WTC11 (cell line): ENCODE measurements at regions not wholly inside any gene's neighbourhood (a gene's known extent, or its start where the extent isn't known, plus 50 kb on each side); places are given as distances from the start of the nearest gene placed in this dataset.
A peak's percentile ranks its signal among the peaks of the same experiment; 100 is the strongest.

ENCODE experiments used
- ATAC-seq: fragments of 200-7000 bp; cut with Tn5 transposase; 2 replicates; pipeline ENCODE4 v1.10.0; 2021; ENCODE audit warnings: mild to moderate bottlenecking, moderate library complexity
- CTCF ChIA-PET: fragments of 300-600 bp; sonication (Branson Sonifier 250); formaldehyde crosslinking; loops from one replicate; lab custom pipeline; 2021; ENCODE audit warnings: antibody characterized with exemption; lab: Charles Lee
- POLR2A ChIA-PET: fragments of 350-600 bp; sonication (Branson Sonifier 250); formaldehyde crosslinking; loops from one replicate; lab custom pipeline; 2021; ENCODE audit warnings: antibody characterized with exemption; lab: Charles Lee
- DNase-seq: peaks from one replicate; pipeline ENCODE4 v3.0.0; 2021; ENCODE audit warnings: low spot score
- H3K27ac Mint-ChIP-seq: 2 replicates; pipeline ENCODE4 v1.8.0; 2021; ENCODE audit warnings: mixed read lengths
- H3K27me3 Mint-ChIP-seq: 2 replicates; pipeline ENCODE4 v1.8.0; 2021; ENCODE audit warnings: low read depth, mild to moderate bottlenecking, moderate library complexity, mixed read lengths
- H3K36me3 Mint-ChIP-seq: 2 replicates; pipeline ENCODE4 v1.8.0; 2021; ENCODE audit warnings: mixed read lengths
- H3K4me1 Mint-ChIP-seq: 2 replicates; pipeline ENCODE4 v1.8.0; 2022; ENCODE audit warnings: mixed read lengths
- H3K4me3 Mint-ChIP-seq: 2 replicates; pipeline ENCODE4 v1.8.0; 2021; ENCODE audit warnings: mild to moderate bottlenecking, moderate library complexity, mixed read lengths
- H3K9me3 Mint-ChIP-seq: 2 replicates; pipeline ENCODE4 v1.8.0; 2021; ENCODE audit warnings: mixed read lengths
- CREB1 ChIP-seq: sonication (generic); formaldehyde crosslinking; IDR thresholded peaks from 2 replicates; pipeline ENCODE4 v1.8.0; 2023; ENCODE audit warnings: mild to moderate bottlenecking, missing genetic modification reagents
- FOXJ3 ChIP-seq: sonication (generic); formaldehyde crosslinking; IDR thresholded peaks from 2 replicates; pipeline ENCODE4 v1.9.0; 2021; ENCODE audit warnings: missing genetic modification reagents, mild to moderate bottlenecking, borderline replicate concordance
- GABPB1 ChIP-seq: sonication (generic); formaldehyde crosslinking; IDR thresholded peaks from 2 replicates; pipeline ENCODE4 v1.8.1; 2023; ENCODE audit warnings: mild to moderate bottlenecking, missing genetic modification reagents
- NFE2L1 ChIP-seq: sonication (generic); formaldehyde crosslinking; IDR thresholded peaks from 2 replicates; pipeline ENCODE4 v1.8.1; 2023; ENCODE audit warnings: missing genetic modification reagents
- OVOL2 ChIP-seq: fragments of 250-450 bp; sonication (Bioruptor Pico); IDR thresholded peaks from 2 replicates; pipeline ENCODE4 v1.9.0; 2021; ENCODE audit warnings: mild to moderate bottlenecking, borderline replicate concordance
- SMAD4 ChIP-seq: sonication (generic); formaldehyde crosslinking; IDR thresholded peaks from 2 replicates; pipeline ENCODE4 v1.8.0; 2022; ENCODE audit warnings: mild to moderate bottlenecking, missing genetic modification reagents
- SP1 ChIP-seq: sonication (generic); formaldehyde crosslinking; conservative IDR thresholded peaks from 2 replicates; pipeline ENCODE4 v1.8.1; 2022; ENCODE audit warnings: missing genetic modification reagents
- TCF7 ChIP-seq: sonication (generic); formaldehyde crosslinking; IDR thresholded peaks from 2 replicates; pipeline ENCODE4 v1.8.0; 2022; ENCODE audit warnings: mild to moderate bottlenecking, low read depth, missing genetic modification reagents, moderate library complexity
- ZBTB21 ChIP-seq: sonication (generic); formaldehyde crosslinking; IDR thresholded peaks from 2 replicates; pipeline ENCODE4 v1.8.1; 2023; ENCODE audit warnings: mild to moderate bottlenecking, missing genetic modification reagents, borderline replicate concordance
- TF ChIP-seq, protein P1 (sequence below): sonication (generic); formaldehyde crosslinking; IDR thresholded peaks from 2 replicates; pipeline ENCODE4 v1.8.0; 2023; ENCODE audit warnings: mild to moderate bottlenecking, missing genetic modification reagents
- TF ChIP-seq, protein P2 (sequence below): sonication (generic); formaldehyde crosslinking; IDR thresholded peaks from 2 replicates; pipeline ENCODE4 v1.8.0; 2022; ENCODE audit warnings: mild to moderate bottlenecking, missing genetic modification reagents
- TF ChIP-seq, protein P3 (sequence below): sonication (generic); formaldehyde crosslinking; IDR thresholded peaks from 2 replicates; pipeline ENCODE4 v1.8.0; 2022; ENCODE audit warnings: mild to moderate bottlenecking, missing genetic modification reagents
- TF ChIP-seq, protein P4 (sequence below): sonication (generic); formaldehyde crosslinking; IDR thresholded peaks from 2 replicates; pipeline ENCODE4 v1.8.1; 2023; ENCODE audit warnings: mild to moderate bottlenecking, moderate library complexity, missing genetic modification reagents
- TF ChIP-seq, protein P5 (sequence below): fragments of 250-450 bp; sonication (Bioruptor Pico); IDR thresholded peaks from 2 replicates; pipeline ENCODE4 v1.9.0; 2021; ENCODE audit warnings: mild to moderate bottlenecking
- TF ChIP-seq, protein P6 (sequence below): sonication (generic); formaldehyde crosslinking; IDR thresholded peaks from 2 replicates; pipeline ENCODE4 v1.8.1; 2022; ENCODE audit warnings: mild to moderate bottlenecking, moderate library complexity, missing genetic modification reagents

DNA sequence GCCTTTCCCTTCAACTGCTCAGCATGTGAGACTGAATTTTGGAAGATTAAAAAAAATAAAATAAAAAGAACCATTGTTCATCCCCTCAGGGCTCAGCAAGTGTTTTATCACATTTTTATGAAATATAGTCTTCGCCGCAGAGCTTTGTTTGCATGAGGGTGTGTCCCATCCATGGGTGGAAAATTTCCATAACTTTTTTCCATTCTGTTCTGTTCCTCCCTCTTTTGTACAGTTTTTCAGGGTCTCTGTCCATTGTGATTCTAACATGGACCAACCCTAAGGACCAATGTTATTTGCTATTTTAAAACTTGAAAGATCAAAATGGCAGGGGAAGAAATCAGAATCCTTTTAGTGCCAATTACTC, 213.3 kb upstream of the SGK1 start:
- ChIA-PET POLR2A (no interaction called here), CTCF (no interaction called here)
- H3K9me3 Mint-ChIP-seq: no peaks in the 10 kb centered on the region
- TF ChIP-seq, protein P1, sequence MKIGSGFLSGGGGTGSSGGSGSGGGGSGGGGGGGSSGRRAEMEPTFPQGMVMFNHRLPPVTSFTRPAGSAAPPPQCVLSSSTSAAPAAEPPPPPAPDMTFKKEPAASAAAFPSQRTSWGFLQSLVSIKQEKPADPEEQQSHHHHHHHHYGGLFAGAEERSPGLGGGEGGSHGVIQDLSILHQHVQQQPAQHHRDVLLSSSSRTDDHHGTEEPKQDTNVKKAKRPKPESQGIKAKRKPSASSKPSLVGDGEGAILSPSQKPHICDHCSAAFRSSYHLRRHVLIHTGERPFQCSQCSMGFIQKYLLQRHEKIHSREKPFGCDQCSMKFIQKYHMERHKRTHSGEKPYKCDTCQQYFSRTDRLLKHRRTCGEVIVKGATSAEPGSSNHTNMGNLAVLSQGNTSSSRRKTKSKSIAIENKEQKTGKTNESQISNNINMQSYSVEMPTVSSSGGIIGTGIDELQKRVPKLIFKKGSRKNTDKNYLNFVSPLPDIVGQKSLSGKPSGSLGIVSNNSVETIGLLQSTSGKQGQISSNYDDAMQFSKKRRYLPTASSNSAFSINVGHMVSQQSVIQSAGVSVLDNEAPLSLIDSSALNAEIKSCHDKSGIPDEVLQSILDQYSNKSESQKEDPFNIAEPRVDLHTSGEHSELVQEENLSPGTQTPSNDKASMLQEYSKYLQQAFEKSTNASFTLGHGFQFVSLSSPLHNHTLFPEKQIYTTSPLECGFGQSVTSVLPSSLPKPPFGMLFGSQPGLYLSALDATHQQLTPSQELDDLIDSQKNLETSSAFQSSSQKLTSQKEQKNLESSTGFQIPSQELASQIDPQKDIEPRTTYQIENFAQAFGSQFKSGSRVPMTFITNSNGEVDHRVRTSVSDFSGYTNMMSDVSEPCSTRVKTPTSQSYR (CRISPR knock-in tag): no peak
- TF ChIP-seq ZBTB21 (CRISPR knock-in tag) (no peak), NFE2L1 (no peak), SMAD4 (CRISPR knock-in tag) (no peak), CREB1 (no peak), OVOL2 (CRISPR knock-in tag) (no peak)
- TF ChIP-seq, protein P2, sequence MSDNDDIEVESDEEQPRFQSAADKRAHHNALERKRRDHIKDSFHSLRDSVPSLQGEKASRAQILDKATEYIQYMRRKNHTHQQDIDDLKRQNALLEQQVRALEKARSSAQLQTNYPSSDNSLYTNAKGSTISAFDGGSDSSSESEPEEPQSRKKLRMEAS (CRISPR knock-in tag): no peak
- TF ChIP-seq, protein P3, sequence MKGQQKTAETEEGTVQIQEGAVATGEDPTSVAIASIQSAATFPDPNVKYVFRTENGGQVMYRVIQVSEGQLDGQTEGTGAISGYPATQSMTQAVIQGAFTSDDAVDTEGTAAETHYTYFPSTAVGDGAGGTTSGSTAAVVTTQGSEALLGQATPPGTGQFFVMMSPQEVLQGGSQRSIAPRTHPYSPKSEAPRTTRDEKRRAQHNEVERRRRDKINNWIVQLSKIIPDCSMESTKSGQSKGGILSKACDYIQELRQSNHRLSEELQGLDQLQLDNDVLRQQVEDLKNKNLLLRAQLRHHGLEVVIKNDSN (CRISPR knock-in tag): no peak
- TF ChIP-seq, protein P4, sequence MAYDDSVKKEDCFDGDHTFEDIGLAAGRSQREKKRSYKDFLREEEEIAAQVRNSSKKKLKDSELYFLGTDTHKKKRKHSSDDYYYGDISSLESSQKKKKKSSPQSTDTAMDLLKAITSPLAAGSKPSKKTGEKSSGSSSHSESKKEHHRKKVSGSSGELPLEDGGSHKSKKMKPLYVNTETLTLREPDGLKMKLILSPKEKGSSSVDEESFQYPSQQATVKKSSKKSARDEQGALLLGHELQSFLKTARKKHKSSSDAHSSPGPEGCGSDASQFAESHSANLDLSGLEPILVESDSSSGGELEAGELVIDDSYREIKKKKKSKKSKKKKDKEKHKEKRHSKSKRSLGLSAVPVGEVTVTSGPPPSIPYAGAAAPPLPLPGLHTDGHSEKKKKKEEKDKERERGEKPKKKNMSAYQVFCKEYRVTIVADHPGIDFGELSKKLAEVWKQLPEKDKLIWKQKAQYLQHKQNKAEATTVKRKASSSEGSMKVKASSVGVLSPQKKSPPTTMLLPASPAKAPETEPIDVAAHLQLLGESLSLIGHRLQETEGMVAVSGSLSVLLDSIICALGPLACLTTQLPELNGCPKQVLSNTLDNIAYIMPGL: no peak
- DNase-seq (no peak), ATAC-seq (no peak)
- no peaks in the 10 kb centered on the region; the same call in 1 of the 2 replicates for H3K27me3 Mint-ChIP-seq
- no peaks in the 10 kb centered on the region for H3K36me3 Mint-ChIP-seq
- no peak overlapping the region for H3K4me3 Mint-ChIP-seq
- peaks cover 6% of the 10 kb centered on the region for H3K4me1 Mint-ChIP-seq
- no peak overlapping the region for H3K27ac Mint-ChIP-seq

DNA sequence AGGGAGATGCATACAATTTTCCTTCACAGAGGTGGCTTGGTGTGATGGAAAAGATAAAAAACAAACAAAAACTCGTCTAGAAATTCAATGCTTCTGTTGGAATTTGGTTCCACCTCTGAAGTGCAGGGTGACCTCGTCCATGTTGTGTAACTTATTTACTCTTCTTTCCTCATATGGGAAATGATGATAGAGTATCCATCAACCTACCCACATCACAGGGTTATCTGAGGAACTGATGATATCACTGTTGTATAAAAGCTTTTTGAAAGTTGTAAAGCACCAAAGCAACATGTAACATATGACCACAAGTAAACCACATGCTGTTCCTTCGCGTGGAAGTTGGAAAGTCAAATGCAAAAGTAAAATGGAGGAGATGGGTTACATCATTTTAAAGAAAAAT, 212.0 kb upstream of the SGK1 start:
- Mint-ChIP-seq H3K9me3 (no peaks in the 10 kb centered on the region), H3K27me3 (no peaks in the 10 kb centered on the region; the same call in 1 of the 2 replicates), H3K4me3 (no peak overlapping the region), H3K36me3 (no peaks in the 10 kb centered on the region), H3K27ac (no peak overlapping the region), H3K4me1 (peaks cover 8% of the 10 kb centered on the region)
- no peak for DNase-seq
- ChIA-PET CTCF (no interaction called here), POLR2A (no interaction called here)
- TF ChIP-seq SP1 (no peak), GABPB1 (CRISPR knock-in tag) (peak; percentile 85), TCF7 (CRISPR knock-in tag) (no peak)
- no peak for ATAC-seq

DNA sequence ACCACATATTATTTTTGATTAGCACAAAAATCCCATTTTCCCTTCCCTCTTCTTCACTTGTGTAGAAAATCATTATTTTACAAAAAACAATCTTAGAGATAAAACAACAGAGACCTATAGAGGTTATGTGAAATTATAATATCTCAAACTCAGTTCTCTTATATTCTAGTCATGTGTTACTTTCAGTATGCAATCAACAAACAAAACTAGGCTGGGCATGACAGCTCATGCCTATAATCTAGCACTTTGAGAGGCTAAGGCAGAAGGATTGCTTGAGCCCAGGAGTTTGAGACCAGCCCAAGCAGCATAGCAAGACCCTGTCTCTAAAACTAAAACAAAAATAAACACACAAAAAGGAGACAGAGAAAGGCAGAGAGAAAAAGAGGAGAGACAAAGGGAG, 211.4 kb upstream of the SGK1 start:
- Mint-ChIP-seq H3K9me3 (no peaks in the 10 kb centered on the region), H3K27ac (no peak overlapping the region), H3K4me1 (peaks cover 9% of the 10 kb centered on the region), H3K4me3 (no peak overlapping the region), H3K36me3 (no peaks in the 10 kb centered on the region), H3K27me3 (no peaks in the 10 kb centered on the region; the same call in 1 of the 2 replicates)
- ATAC-seq: no peak
- no peak for TF ChIP-seq FOXJ3 (CRISPR knock-in tag)
- TF ChIP-seq, protein P5, sequence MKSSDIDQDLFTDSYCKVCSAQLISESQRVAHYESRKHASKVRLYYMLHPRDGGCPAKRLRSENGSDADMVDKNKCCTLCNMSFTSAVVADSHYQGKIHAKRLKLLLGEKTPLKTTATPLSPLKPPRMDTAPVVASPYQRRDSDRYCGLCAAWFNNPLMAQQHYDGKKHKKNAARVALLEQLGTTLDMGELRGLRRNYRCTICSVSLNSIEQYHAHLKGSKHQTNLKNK (CRISPR knock-in tag): no peak
- TF ChIP-seq, protein P6, sequence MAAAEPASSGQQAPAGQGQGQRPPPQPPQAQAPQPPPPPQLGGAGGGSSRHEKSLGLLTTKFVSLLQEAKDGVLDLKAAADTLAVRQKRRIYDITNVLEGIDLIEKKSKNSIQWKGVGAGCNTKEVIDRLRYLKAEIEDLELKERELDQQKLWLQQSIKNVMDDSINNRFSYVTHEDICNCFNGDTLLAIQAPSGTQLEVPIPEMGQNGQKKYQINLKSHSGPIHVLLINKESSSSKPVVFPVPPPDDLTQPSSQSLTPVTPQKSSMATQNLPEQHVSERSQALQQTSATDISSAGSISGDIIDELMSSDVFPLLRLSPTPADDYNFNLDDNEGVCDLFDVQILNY (CRISPR knock-in tag): no peak
- DNase-seq: no peak
- ChIA-PET POLR2A (no interaction called here), CTCF (interaction anchor here (0.6 kb wide), 1 partner anchor 42 kb away, joined by 4 read pairs; no protein-coding TSS in a partner anchor)
